Testis (tissue), 2 donors: ENCODE measurements at regions not wholly inside any gene's neighbourhood (a gene's known extent, or its start where the extent isn't known, plus 50 kb on each side); places are given as distances from the start of the nearest gene placed in this dataset.

Source experiments
- DNase-seq: peaks from one replicate; pipeline ENCODE4 v3.0.0-alpha.2; 2019
- H3K27ac ChIP-seq, 2 donors: fragments of 200-600 bp; sonication (generic); one replicate each; pipeline ENCODE4 v1.5.1; 2019
- H3K27me3 ChIP-seq: fragments of 200-600 bp; sonication (generic); one replicate; pipeline ENCODE4 v1.5.1; 2019
- H3K36me3 ChIP-seq: fragments of 200-600 bp; sonication (generic); one replicate; pipeline ENCODE4 v1.5.1; 2017; ENCODE audit warnings: low read depth; ENCODE audit errors: missing control alignments
- H3K4me1 ChIP-seq: fragments of 200-600 bp; sonication (generic); one replicate; pipeline ENCODE4 v1.5.1; 2019
- H3K4me3 ChIP-seq, 2 donors: fragments of 200-600 bp; sonication (generic); one replicate each; pipeline ENCODE4 v1.5.1; 2017 to 2019
- H3K9me3 ChIP-seq: fragments of 200-600 bp; sonication (generic); one replicate; pipeline ENCODE4 v1.5.1; 2017
- POLR2A ChIP-seq: fragments of 450-650 bp; IDR thresholded peaks from one replicate; pipeline ENCODE4 v1.6.1; 2017; ENCODE audit warnings: antibody characterized with exemption, mild to moderate bottlenecking, moderate library complexity
- WGBS, 2 donors: methylation state at CpG; one replicate each; pipeline ENCODE4 v1.1.5; 2018; 5-methylcytosine and 5-hydroxymethylcytosine counted together
- intact Hi-C: fragments of 100-400 bp; cut with DNase I; formaldehyde crosslinking; loops from one replicate; pipeline ENCODE4 v1.15.1; 2023; ENCODE audit warnings: low total_unique reads
- TF ChIP-seq, protein P1 (sequence below), 3 experiments: fragments of 450-650 bp in 2 of 3; fragments of 200-600 bp in 1 of 3; sonication (generic) in 1 of 3; IDR thresholded peaks; one replicate each; pipeline ENCODE4 v1.5.1; 2016 to 2019; ENCODE audit warnings: antibody characterized with exemption in 3 of 3, mild to moderate bottlenecking in 2 of 3, moderate library complexity in 1 of 3

DNA sequence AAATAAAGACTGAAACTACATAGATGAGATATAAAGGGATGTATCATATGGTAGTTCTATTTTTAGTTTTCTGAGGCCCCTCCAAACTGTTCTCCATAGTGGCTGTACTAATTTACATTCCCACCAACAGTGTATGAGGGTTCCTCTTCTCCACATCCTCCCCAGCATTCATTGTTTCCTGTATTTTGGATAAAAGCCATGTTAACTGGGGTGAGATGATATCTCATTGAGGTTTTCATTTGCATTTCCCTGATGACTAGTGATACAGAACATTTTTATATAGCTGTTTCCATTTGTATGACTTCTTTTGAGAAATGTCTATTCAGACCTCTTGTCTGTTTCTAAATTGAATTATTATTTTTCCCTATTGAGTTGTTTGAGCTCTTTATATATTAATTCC lies 229.3 kb downstream of the RFPL4B start:
- TF ChIP-seq POLR2A: no peak
- TF ChIP-seq, protein P1, sequence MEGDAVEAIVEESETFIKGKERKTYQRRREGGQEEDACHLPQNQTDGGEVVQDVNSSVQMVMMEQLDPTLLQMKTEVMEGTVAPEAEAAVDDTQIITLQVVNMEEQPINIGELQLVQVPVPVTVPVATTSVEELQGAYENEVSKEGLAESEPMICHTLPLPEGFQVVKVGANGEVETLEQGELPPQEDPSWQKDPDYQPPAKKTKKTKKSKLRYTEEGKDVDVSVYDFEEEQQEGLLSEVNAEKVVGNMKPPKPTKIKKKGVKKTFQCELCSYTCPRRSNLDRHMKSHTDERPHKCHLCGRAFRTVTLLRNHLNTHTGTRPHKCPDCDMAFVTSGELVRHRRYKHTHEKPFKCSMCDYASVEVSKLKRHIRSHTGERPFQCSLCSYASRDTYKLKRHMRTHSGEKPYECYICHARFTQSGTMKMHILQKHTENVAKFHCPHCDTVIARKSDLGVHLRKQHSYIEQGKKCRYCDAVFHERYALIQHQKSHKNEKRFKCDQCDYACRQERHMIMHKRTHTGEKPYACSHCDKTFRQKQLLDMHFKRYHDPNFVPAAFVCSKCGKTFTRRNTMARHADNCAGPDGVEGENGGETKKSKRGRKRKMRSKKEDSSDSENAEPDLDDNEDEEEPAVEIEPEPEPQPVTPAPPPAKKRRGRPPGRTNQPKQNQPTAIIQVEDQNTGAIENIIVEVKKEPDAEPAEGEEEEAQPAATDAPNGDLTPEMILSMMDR (IDR thresholded peaks at IDR 0.05): no peak
- Histone ChIP-seq H3K27ac (no peak overlapping the region), H3K4me3 (no peak overlapping the region), H3K9me3 (no peaks in the 10 kb centered on the region), H3K4me1 (peaks cover 10% of the 10 kb centered on the region), H3K36me3 (no peaks in the 10 kb centered on the region), H3K27me3 (no peaks in the 10 kb centered on the region)
- DNase-seq: no peak
- intact Hi-C loops: no loop called here

- H3K27ac ChIP-seq: no peak overlapping the region
- no peak overlapping the region for H3K4me3 ChIP-seq
- TF ChIP-seq, protein P1 (IDR thresholded peaks at IDR 0.05): no peak
- TF ChIP-seq POLR2A: no peak
- no peaks in the 10 kb centered on the region for H3K27me3 ChIP-seq
- H3K9me3 ChIP-seq: no peaks in the 10 kb centered on the region
- DNase-seq: no peak
- intact Hi-C loops: no loop called here
- no peaks in the 10 kb centered on the region for H3K36me3 ChIP-seq
- no peaks in the 10 kb centered on the region for H3K4me1 ChIP-seq
- 81 to 82% methylated on average over 1 of the region's 1 CpG for WGBS, 2 donors
Measured at GRCh38 chr6:112579601-112580000, 232.5 kb downstream of the RFPL4B start.

GRCh38 chr6:112581015-112581414 lies 233.9 kb downstream of the RFPL4B start:
- DNase-seq: no peak
- Histone ChIP-seq H3K9me3 (no peaks in the 10 kb centered on the region), H3K36me3 (no peaks in the 10 kb centered on the region), H3K27ac (no peak overlapping the region), H3K27me3 (no peaks in the 10 kb centered on the region), H3K4me3 (no peak overlapping the region), H3K4me1 (no peaks in the 10 kb centered on the region)
- intact Hi-C loops: no loop called here
- 88 to 94% methylated on average over 1 of the region's 1 CpG for WGBS, 2 donors
- TF ChIP-seq, protein P1 (IDR thresholded peaks at IDR 0.05): no peak

DNA sequence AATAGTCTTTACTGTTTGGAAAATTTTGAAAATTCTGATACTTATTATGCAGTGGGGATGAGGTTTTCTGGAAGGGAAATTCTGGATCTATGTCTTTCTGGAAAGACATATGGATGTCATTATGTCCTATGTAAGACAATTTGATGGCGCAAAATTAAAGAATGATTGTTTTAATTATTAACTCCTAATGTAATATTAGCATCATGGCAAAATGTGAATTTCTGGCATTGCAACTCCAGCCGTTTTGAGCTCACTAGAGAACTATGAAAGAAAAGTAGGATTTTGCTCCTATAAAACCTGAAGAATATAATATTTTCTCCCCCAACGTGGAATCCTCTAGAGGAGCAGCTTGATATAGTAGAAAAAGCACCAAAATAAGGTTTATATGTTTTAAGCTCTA lies 243.2 kb downstream of the RFPL4B start:
- 84% methylated on average over 3 of the region's 3 CpGs for WGBS, 2 donors

GRCh38 chr6:112591329-112591728 lies 244.2 kb downstream of the RFPL4B start:
- no peaks in the 10 kb centered on the region for H3K36me3 ChIP-seq
- H3K4me1 ChIP-seq: no peaks in the 10 kb centered on the region
- H3K4me3 ChIP-seq: no peak overlapping the region
- H3K27me3 ChIP-seq: no peaks in the 10 kb centered on the region
- H3K9me3 ChIP-seq: no peaks in the 10 kb centered on the region
- DNase-seq: no peak
- H3K27ac ChIP-seq: no peak overlapping the region
- TF ChIP-seq, protein P1 (IDR thresholded peaks at IDR 0.05): no peak
- TF ChIP-seq POLR2A: no peak
- intact Hi-C loops: no loop called here

More for the DNA sequence above, 243.2 kb downstream of the RFPL4B start:
- TF ChIP-seq, protein P1 (IDR thresholded peaks at IDR 0.05): no peak
- TF ChIP-seq POLR2A: no peak
- Histone ChIP-seq H3K36me3 (no peaks in the 10 kb centered on the region), H3K27me3 (no peaks in the 10 kb centered on the region), H3K4me1 (no peaks in the 10 kb centered on the region), H3K27ac (no peak overlapping the region), H3K9me3 (no peaks in the 10 kb centered on the region), H3K4me3 (no peak overlapping the region)
- intact Hi-C loops: no loop called here
- DNase-seq: no peak
